RWPE1 (cell line): ENCODE measurements at regions not wholly inside any gene's neighbourhood (a gene's known extent, or its start where the extent isn't known, plus 50 kb on each side); places are given as distances from the start of the nearest gene placed in this dataset.
"Not testable (repeated sequence)": the region's sequence is repeated elsewhere in the genome, so short reads cannot be mapped to it uniquely, and the experiment has no call there.

ENCODE experiments used
- CTCF ChIA-PET: fragments of 350-600 bp; sonication (Branson Sonifier 250); formaldehyde crosslinking; extraction: SDS; loops from one replicate; lab custom pipeline; 2021; lab: Yijun Ruan, JAX
- POLR2A ChIA-PET: fragments of 400-600 bp; formaldehyde crosslinking; extraction: SDS; loops from one replicate; lab custom pipeline; 2020; ENCODE audit warnings: antibody characterized with exemption; ENCODE audit not compliant: low non-redundant PET; lab: Yijun Ruan, JAX
- DNase-seq: peaks from one replicate; pipeline ENCODE4 v3.0.0; 2012; ENCODE audit warnings: low spot score
- H3K27ac ChIP-seq: fragments of 450-650 bp; 2 replicates; pipeline ENCODE4 v1.5.1; 2017
- CTCF ChIP-seq: fragments of 450-650 bp; conservative IDR thresholded peaks from 2 replicates; pipeline ENCODE4 v1.5.1; 2017; ENCODE audit warnings: low read depth, mild to moderate bottlenecking

DNA sequence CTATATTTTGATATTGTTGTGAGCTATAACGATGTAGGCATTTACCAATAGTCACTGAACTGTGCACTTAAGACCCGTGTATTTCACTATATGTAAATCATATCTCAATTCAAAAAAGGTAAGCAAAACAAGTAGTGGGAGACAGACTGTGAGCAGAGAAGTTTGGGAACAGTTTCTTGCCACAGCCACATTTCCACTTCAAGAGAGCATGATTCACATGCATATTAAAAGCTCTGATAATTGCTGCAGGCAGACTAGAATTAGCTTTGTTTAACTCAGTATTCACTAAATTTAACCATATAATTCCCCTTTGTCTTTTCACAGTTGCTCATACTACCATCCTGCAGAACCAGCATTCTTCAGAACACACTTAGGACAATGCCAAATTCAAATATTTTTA, 168.4 kb upstream of the ZNF385D start:
- CTCF ChIA-PET, result no interaction called here
- no peak for DNase-seq
- POLR2A ChIA-PET, result no interaction called here
- TF ChIP-seq CTCF, result no peak
- no peak overlapping the region for H3K27ac ChIP-seq

DNA sequence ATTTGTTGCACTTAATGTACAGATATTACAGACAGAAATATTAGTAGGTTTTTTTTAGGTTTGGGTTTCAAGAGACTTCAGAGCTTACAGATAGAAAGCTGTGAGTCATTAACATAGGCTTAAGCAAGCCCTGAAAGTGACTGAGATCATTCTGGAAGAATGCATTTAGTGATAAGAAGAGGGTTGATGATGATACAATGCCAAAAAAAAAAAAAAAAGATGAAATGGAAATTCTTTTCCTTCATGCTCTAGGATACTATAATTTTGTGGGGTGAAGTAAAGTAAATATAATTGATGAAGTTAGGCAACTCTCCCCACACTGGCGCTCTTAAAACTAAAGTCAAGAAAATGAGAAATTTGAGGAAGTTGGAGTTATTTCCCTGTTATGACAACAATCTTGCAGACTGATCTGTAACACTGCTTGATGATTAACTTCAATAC, 169.4 kb upstream of the ZNF385D start:
- CTCF ChIA-PET, result no interaction called here
- no peak for TF ChIP-seq CTCF
- POLR2A ChIA-PET, result no interaction called here
- no peak for DNase-seq
- no peak overlapping the region for H3K27ac ChIP-seq

GRCh38 chr3:21923156-21923555, 172.1 kb upstream of the ZNF385D start:
- POLR2A ChIA-PET, CTCF ChIA-PET, H3K27ac ChIP-seq, DNase-seq: not testable (repeated sequence)

DNA sequence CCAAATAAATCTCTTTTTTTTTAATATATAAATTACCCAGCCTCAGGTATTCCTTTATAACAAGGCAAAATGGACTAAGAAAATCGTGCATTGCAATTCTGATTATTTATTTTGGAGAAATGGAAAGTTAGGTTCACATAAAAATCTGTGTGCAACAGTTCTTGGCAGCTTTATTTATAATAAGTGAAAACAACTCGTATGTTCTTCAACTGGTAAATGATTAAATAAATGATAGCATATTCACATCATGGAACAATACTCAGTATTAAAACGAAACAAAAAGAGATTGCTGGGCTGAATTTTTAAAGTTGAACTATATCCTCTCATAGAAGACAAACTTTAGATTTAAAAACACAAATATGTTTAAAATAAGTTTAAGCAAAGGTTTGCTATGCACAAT, 176.3 kb upstream of the ZNF385D start:
- no peak for DNase-seq
- ChIA-PET CTCF (no interaction called here), POLR2A (no interaction called here)
- H3K27ac ChIP-seq, result no peak overlapping the region
- TF ChIP-seq CTCF, result no peak

DNA sequence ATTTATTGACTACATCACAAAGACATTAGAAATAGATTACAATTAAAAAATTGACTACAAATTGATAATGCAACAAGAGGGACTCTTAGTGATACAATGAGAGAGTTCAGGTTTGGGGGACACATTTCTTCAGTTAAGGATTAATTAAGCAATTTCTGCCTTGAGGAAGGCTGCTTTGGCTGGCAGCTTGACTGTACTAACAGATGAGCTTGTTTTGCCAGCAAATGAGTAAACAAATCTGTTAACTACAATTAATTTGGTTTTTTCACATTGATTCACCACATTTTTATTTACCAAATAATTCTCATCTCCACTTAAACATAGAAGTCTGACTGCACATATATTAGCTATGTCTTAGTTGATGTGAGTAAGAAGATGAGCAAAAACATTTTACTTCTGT, 183.6 kb upstream of the ZNF385D start:
- TF ChIP-seq CTCF, result no peak
- DNase-seq, result no peak
- POLR2A ChIA-PET, result no interaction called here
- no peak overlapping the region for H3K27ac ChIP-seq
- CTCF ChIA-PET, result no interaction called here

- CTCF ChIA-PET, result no interaction called here
- no peak for TF ChIP-seq CTCF
- POLR2A ChIA-PET, result no interaction called here
- no peak for DNase-seq
- H3K27ac ChIP-seq, result no peak overlapping the region
Measured at GRCh38 chr3:21936207-21936606, 185.2 kb upstream of the ZNF385D start.

- no peak for TF ChIP-seq CTCF
- ChIA-PET CTCF (no interaction called here), POLR2A (no interaction called here)
- H3K27ac ChIP-seq, result no peak overlapping the region
- DNase-seq, result no peak
Measured at GRCh38 chr3:21938267-21938681, 187.3 kb upstream of the ZNF385D start.
